ENCODE measurements at regions not wholly inside any gene's neighbourhood (a gene's known extent, or its start where the extent isn't known, plus 50 kb on each side); places are given as distances from the start of the nearest gene placed in this dataset.

GRCh38 chr16:86062271-86062965 is 163.5 kb downstream of the IRF8 start:
- peaks cover 10% of the 10 kb centered on the region for H3K4me1 ChIP-seq
- no peaks in the 10 kb centered on the region for H3K27me3 ChIP-seq
- DNase-seq = no peak
- no peak overlapping the region for H3K4me3 ChIP-seq
- H3K27ac ChIP-seq = no peak overlapping the region
- no peaks in the 10 kb centered on the region for H3K9me3 ChIP-seq (replicated peaks)
- H3K36me3 ChIP-seq = no peaks in the 10 kb centered on the region

- Histone ChIP-seq H3K9me3 (replicated peaks) (no peaks in the 10 kb centered on the region), H3K4me3 (no peak overlapping the region), H3K36me3 (no peaks in the 10 kb centered on the region), H3K27ac (no peak overlapping the region), H3K4me1 (peaks cover 10% of the 10 kb centered on the region), H3K27me3 (no peaks in the 10 kb centered on the region)
- DNase-seq = peak in 1 of 2 experiments; percentile 33
These were observed 164.9 kb downstream of the IRF8 start for GRCh38 chr16:86063760-86064405.

GRCh38 chr16:86064431-86065250 is 165.7 kb downstream of the IRF8 start:
- DNase-seq = no peak

GRCh38 chr16:86065711-86066110 is 166.7 kb downstream of the IRF8 start:
- H3K27me3 ChIP-seq = no peaks in the 10 kb centered on the region
- peaks cover 10% of the 10 kb centered on the region for H3K4me1 ChIP-seq
- H3K27ac ChIP-seq = no peak overlapping the region
- no peaks in the 10 kb centered on the region for H3K36me3 ChIP-seq
- H3K9me3 ChIP-seq (replicated peaks) = no peaks in the 10 kb centered on the region
- no peak overlapping the region for H3K4me3 ChIP-seq
- DNase-seq = no peak

More at GRCh38 chr16:86064431-86065250, 165.7 kb downstream of the IRF8 start:
- H3K4me1 ChIP-seq = peaks cover 10% of the 10 kb centered on the region
- H3K27me3 ChIP-seq = no peaks in the 10 kb centered on the region
- H3K9me3 ChIP-seq (replicated peaks) = no peaks in the 10 kb centered on the region
- no peaks in the 10 kb centered on the region for H3K36me3 ChIP-seq
- no peak overlapping the region for H3K4me3 ChIP-seq
- H3K27ac ChIP-seq = no peak overlapping the region

- Histone ChIP-seq H3K27me3 (no peaks in the 10 kb centered on the region), H3K4me1 (peaks cover 4% of the 10 kb centered on the region)
These were observed 167.8 kb downstream of the IRF8 start for GRCh38 chr16:86066811-86067210.

GRCh38 chr16:86067516-86067915 is 168.6 kb downstream of the IRF8 start:
- Histone ChIP-seq H3K4me3 (no peak overlapping the region), H3K36me3 (no peaks in the 10 kb centered on the region), H3K27ac (no peak overlapping the region), H3K27me3 (no peaks in the 10 kb centered on the region), H3K4me1 (peaks cover under 1% of the 10 kb centered on the region; the same call in 1 of the 2 replicates), H3K9me3 (replicated peaks) (no peaks in the 10 kb centered on the region)
- DNase-seq = no peak

More at GRCh38 chr16:86066811-86067210, 167.8 kb downstream of the IRF8 start:
- Histone ChIP-seq H3K36me3 (no peaks in the 10 kb centered on the region), H3K9me3 (replicated peaks) (no peaks in the 10 kb centered on the region), H3K27ac (no peak overlapping the region), H3K4me3 (no peak overlapping the region)
- DNase-seq = no peak

GRCh38 chr16:86067936-86068335 is 169.0 kb downstream of the IRF8 start:
- no peaks in the 10 kb centered on the region for H3K36me3 ChIP-seq
- no peak overlapping the region for H3K4me3 ChIP-seq
- no peak overlapping the region for H3K27ac ChIP-seq
- no peaks in the 10 kb centered on the region for H3K9me3 ChIP-seq (replicated peaks)
- DNase-seq = no peak
- no peaks in the 10 kb centered on the region for H3K27me3 ChIP-seq
- peaks cover 3% of the 10 kb centered on the region; the same call in 1 of the 2 replicates for H3K4me1 ChIP-seq

- Histone ChIP-seq H3K27me3 (no peaks in the 10 kb centered on the region), H3K9me3 (replicated peaks) (no peaks in the 10 kb centered on the region)
These were observed 169.8 kb downstream of the IRF8 start for GRCh38 chr16:86068722-86069121.

GRCh38 chr16:86069736-86070298 is 170.9 kb downstream of the IRF8 start:
- Histone ChIP-seq H3K27ac (no peak overlapping the region; the same call in 1 of the 2 replicates), H3K4me3 (no peak overlapping the region), H3K27me3 (no peaks in the 10 kb centered on the region), H3K9me3 (replicated peaks) (no peaks in the 10 kb centered on the region), H3K4me1 (peaks cover 12% of the 10 kb centered on the region; the same call in 1 of the 2 replicates), H3K36me3 (no peaks in the 10 kb centered on the region)
- no peak for DNase-seq

More at GRCh38 chr16:86068722-86069121, 169.8 kb downstream of the IRF8 start:
- H3K4me1 ChIP-seq = peaks cover 3% of the 10 kb centered on the region; the same call in 1 of the 2 replicates
- no peak for DNase-seq
- H3K27ac ChIP-seq = no peak overlapping the region
- no peaks in the 10 kb centered on the region for H3K36me3 ChIP-seq
- H3K4me3 ChIP-seq = no peak overlapping the region

- Histone ChIP-seq H3K36me3 (no peaks in the 10 kb centered on the region), H3K4me3 (no peak overlapping the region), H3K4me1 (peaks cover 19% of the 10 kb centered on the region; the same call in 1 of the 2 replicates), H3K9me3 (replicated peaks) (no peaks in the 10 kb centered on the region), H3K27me3 (no peaks in the 10 kb centered on the region), H3K27ac (no peak overlapping the region; the same call in 1 of the 2 replicates)
- DNase-seq = peak; percentile 13 to 32
These were observed 171.5 kb downstream of the IRF8 start for GRCh38 chr16:86070484-86070883.

GRCh38 chr16:86070971-86071370 is 172.0 kb downstream of the IRF8 start:
- Histone ChIP-seq H3K9me3 (replicated peaks) (no peaks in the 10 kb centered on the region), H3K27ac (no peak overlapping the region), H3K4me1 (peaks cover 19% of the 10 kb centered on the region; the same call in 1 of the 2 replicates), H3K4me3 (no peak overlapping the region), H3K27me3 (no peaks in the 10 kb centered on the region), H3K36me3 (no peaks in the 10 kb centered on the region)
- DNase-seq = no peak

GRCh38 chr16:86071611-86072240 is 172.8 kb downstream of the IRF8 start:
- Histone ChIP-seq H3K4me3 (no peak overlapping the region), H3K9me3 (replicated peaks) (no peaks in the 10 kb centered on the region), H3K4me1 (peaks cover 19% of the 10 kb centered on the region; the same call in 1 of the 2 replicates), H3K27me3 (no peaks in the 10 kb centered on the region), H3K36me3 (no peaks in the 10 kb centered on the region), H3K27ac (no peak overlapping the region)
- no peak for DNase-seq

GRCh38 chr16:86072328-86073102 is 173.6 kb downstream of the IRF8 start:
- H3K36me3 ChIP-seq = no peaks in the 10 kb centered on the region
- DNase-seq = peak; percentile 63 to 80
- H3K4me3 ChIP-seq = no peak overlapping the region
- H3K4me1 ChIP-seq = peaks cover 19% of the 10 kb centered on the region; the same call in 1 of the 2 replicates
- H3K27ac ChIP-seq = no peak overlapping the region
- no peaks in the 10 kb centered on the region for H3K27me3 ChIP-seq
- no peaks in the 10 kb centered on the region for H3K9me3 ChIP-seq (replicated peaks)

Data from SJCRH30 (cell line).